Stimulated activated CD8-positive, alpha-beta memory T cell treated with anti-CD3 and anti-CD28 coated beads, Interleukin-4, amount 100 ng/mL, for 24 hours (primary cell): ENCODE measurements at regions not wholly inside any gene's neighbourhood (a gene's known extent, or its start where the extent isn't known, plus 50 kb on each side); places are given as distances from the start of the nearest gene placed in this dataset.

Source experiments
- DNase-seq: peaks from one replicate; pipeline ENCODE4 v3.0.0-alpha.2; 2020; ENCODE audit warnings: low read depth

GRCh38 chr11:27214713-27215112, 148.3 kb downstream of the CCDC34 start:
- DNase-seq: no peak

GRCh38 chr11:27213232-27213660, 149.8 kb downstream of the CCDC34 start:
- DNase-seq: no peak

- no peak for DNase-seq
Observed at GRCh38 chr11:27212248-27212780, 150.7 kb downstream of the CCDC34 start.

- no peak for DNase-seq
Observed at GRCh38 chr11:27211370-27212127, 151.5 kb downstream of the CCDC34 start.

GRCh38 chr11:27210531-27210930, 152.5 kb downstream of the CCDC34 start:
- DNase-seq: no peak

GRCh38 chr11:27209562-27210005, 153.4 kb downstream of the CCDC34 start:
- DNase-seq: no peak

- DNase-seq: no peak
Observed at GRCh38 chr11:27208846-27209245, 154.2 kb downstream of the CCDC34 start.

- DNase-seq: no peak
Observed at GRCh38 chr11:27207025-27207650, 155.9 kb downstream of the CCDC34 start.

- no peak for DNase-seq
Observed at GRCh38 chr11:27205779-27206570, 157.0 kb downstream of the CCDC34 start.

- no peak for DNase-seq
Observed at GRCh38 chr11:27205250-27205649, 157.8 kb downstream of the CCDC34 start.

- no peak for DNase-seq
Observed at GRCh38 chr11:27204529-27204928, 158.5 kb downstream of the CCDC34 start.

GRCh38 chr11:27203077-27203647, 159.9 kb downstream of the CCDC34 start:
- DNase-seq: no peak

GRCh38 chr11:27201454-27202302, 161.1 kb downstream of the BBOX1 start:
- DNase-seq: no peak

GRCh38 chr11:27200779-27201453, 160.3 kb downstream of the BBOX1 start:
- DNase-seq: no peak

- no peak for DNase-seq
Observed at GRCh38 chr11:27196203-27196897, 155.7 kb downstream of the BBOX1 start.

GRCh38 chr11:27195837-27196202, 155.2 kb downstream of the BBOX1 start:
- DNase-seq: no peak

GRCh38 chr11:27194976-27195375, 154.4 kb downstream of the BBOX1 start:
- DNase-seq: no peak

GRCh38 chr11:27193434-27194225, 153.0 kb downstream of the BBOX1 start:
- DNase-seq: no peak

- no peak for DNase-seq
Observed at GRCh38 chr11:27192184-27192583, 151.6 kb downstream of the BBOX1 start.
